HG03025 (cell line): ENCODE measurements at regions not wholly inside any gene's neighbourhood (a gene's known extent, or its start where the extent isn't known, plus 50 kb on each side); places are given as distances from the start of the nearest gene placed in this dataset.
"Not testable (repeated sequence)": the region's sequence is repeated elsewhere in the genome, so short reads cannot be mapped to it uniquely, and the experiment has no call there.

Experiments used
- ATAC-seq: cut with Tn5 transposase; IDR thresholded peaks from one replicate; pipeline ENCODE4 v1.9.1; 2021; ENCODE audit warnings: mild to moderate bottlenecking, moderate library complexity; ENCODE audit not compliant: unreplicated experiment, low FRiP score

DNA sequence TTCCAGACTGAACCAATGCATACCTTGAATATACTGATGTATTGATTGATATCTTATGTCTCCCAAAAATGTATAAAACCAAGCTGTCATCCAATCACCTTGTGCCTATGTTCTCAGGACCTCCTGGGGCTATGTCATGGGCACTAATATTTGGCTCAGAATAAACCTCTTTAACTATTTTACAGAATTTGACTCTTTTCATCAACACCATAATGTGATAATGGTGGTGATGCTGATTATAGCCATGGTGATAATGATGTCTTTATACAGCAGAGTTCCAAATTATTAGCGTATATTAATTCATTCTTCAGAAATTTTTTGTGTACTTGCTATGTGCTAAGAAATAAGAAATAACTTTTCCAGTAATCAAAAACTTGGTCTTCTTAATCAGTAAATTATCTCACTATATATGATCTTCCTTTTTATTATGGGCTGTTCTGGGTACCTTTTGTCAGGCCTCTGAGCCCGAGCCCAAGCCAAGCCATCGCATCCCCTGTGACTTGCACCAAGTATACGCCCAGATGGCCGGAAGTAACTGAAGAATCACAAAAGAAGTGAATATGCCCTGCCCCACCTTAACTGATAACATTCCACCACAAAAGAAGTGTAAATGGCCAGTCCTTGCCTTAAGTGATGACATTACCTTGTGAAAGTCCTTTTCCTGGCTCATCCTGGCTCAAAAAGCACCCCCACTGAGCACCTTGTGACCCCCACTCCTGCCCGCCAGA, 496.2 kb upstream of the MMS22L start:
- ATAC-seq, result not testable (repeated sequence)

DNA sequence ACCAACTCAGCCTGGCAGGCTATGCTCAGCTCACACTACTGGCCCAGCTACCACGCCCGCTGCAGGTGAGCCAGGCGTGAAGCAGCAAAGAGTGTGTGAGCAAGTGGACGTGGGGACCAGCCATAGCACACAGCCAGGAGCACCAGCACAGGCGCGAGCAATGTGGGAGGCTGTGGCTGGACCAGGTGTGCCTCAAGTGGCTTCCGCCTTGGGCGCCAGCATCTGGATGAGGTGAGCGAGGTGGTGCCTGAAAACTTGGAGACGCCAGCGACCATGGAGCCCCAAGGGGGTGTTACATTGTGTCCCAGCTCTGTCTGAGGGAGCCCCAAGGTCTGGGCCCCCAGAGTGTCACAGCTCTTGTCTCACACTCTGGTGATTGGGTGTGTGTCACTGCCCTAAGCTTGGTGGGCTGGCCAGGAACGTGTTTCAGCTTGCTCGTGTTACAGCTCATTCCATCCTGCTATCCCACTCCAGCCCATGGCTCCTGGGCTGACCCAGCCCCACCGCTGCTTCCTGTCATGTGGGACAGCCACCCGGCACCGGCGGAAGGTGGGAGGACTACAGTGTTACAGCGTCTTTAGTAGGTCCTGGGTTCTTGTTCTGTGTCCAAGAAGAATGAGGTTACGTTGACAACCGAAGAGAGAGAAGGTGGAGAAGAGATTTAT, 508.0 kb upstream of the MMS22L start:
- no peak for ATAC-seq

DNA sequence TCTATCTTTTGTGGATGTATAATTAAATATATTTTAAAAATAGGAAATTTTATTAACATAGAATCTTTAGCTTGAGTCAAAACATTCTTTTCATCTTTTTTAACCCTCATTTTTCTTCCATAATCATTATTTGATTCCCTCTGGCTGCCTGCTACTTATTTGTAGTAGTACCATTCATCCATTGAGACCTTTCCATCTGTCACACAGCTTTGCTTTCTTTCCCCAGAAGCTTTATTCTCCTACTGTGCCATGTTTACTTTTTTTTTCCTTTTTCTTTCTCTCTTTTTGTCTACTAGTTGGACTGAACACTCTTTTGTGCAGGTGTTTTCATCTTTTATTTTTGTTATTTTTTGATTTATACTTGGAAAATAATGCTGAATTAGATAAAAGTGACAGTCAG, 522.6 kb upstream of the MMS22L start:
- ATAC-seq, result no peak

GRCh38 chr6:97812940-97813339, 529.9 kb upstream of the MMS22L start:
- no peak for ATAC-seq

DNA sequence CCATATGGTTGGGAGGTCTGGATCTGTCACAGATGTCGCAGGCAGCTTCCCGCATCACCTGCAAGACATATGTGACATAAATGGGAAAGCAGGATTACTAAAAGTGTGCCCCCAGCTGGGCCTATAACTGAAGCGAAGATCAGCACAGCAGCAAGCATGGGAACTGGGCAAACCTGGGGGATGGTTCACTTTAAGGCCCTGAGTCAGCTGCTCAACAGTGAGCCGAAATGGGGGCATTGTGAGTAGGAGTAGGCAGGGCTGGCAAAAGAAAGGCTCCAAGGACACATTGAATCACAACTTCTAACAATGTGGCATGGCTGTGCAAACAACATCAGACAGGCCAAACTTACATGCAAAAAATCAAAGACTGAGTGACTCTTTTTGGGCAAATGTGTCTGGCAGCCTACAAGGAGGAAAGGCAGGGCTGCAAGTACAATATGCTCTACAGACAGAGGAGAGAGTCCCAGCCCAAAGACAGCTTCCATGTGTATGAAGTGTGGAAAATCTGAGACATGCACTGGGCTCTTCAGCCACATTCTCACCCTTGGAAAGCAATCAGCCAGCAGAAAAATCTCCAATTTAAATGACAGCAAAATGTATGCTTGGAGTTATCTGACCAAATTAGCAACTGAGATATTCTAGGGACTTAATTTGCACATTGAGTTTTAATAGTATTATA, 531.0 kb upstream of the MMS22L start:
- no peak for ATAC-seq

DNA sequence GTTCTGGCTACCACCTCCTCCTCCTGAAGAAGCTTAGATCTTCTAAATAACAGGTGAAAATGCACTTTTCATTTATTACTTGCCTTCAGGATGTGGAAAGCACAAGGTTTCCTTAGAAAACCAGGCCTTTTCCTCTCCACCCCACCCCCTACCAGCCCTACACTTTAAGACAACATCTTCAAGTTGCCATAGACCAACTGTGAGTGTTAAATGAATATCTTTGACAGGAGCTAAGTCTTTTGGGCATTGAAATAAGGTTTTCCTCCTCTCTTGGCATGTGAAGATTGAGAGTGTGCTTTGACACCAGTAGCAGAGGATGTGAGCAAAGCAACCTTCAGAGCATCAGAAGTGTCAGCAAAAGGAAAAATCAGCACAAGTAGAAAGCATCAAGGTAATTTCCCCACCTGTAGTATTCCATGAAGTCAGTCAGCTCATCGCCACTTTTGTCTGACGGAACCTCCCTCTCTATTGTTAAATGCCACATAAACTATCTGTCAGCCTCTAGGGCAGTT, 532.3 kb upstream of the MMS22L start:
- no peak for ATAC-seq

GRCh38 chr6:97816526-97816925, 533.5 kb upstream of the MMS22L start:
- ATAC-seq, result no peak

DNA sequence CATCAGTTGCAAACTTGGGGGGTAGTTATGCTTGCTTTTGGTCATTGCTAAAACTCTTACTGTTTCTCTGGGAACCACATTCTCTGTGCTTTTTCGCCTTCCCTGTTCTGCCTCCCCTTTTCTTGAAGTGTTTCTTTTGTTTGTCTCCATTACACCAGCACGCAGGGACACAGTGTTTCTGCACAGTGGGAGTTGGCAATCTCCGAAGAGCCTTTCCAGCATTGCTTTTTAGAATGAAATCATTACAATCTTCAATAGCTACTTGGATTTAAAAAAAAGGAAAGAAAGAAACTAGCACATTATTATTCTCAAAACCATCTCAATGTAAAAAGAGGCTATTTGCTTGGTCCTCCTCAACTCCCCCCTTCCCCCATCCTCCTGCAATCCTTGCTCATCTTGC, 536.7 kb upstream of the MMS22L start:
- no peak for ATAC-seq

GRCh38 chr6:97820400-97820799, 537.4 kb upstream of the MMS22L start:
- ATAC-seq, result no peak

DNA sequence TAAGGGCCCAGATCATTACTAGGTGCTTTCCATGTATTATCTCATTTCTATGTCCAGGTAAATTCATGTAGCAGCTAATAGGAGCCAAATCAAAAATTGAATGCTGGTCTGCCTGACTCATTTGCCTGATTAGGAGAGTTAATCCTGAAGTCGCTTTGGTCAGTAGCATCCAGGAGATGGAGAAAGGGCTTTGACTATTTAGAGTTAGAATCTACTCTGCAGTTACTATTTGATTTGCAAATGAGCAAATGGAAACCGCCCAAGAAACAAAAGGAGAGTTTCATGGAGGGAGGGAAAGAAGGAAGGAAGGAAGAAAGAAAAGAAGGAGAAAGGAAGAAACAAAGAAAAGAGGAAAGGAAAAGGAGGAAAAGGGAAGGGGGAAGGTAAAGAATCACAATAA, 539.6 kb upstream of the MMS22L start:
- ATAC-seq, result no peak

GRCh38 chr6:97841763-97842162, 558.7 kb upstream of the MMS22L start:
- no peak for ATAC-seq

- no peak for ATAC-seq
Measured at GRCh38 chr6:97842521-97842920, 559.5 kb upstream of the MMS22L start.

DNA sequence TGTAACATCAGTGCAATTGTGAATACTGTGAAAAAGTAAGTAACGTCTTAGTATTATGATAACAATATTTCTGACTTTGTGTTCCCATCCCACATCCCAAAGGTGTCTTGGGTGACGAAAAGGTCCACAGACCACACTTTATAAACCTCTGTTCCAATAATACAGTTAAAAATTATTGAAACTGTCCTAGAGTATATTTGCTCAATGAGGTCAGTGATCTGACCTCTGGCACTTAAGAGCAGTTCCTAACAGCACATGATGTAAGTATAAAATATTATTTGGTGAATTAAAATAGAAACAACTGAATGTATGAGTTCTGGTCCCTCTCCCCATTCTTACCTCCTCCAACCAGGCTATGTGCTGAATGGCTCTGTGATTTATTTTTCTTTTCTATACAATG, 566.4 kb upstream of the MMS22L start:
- ATAC-seq, result no peak

DNA sequence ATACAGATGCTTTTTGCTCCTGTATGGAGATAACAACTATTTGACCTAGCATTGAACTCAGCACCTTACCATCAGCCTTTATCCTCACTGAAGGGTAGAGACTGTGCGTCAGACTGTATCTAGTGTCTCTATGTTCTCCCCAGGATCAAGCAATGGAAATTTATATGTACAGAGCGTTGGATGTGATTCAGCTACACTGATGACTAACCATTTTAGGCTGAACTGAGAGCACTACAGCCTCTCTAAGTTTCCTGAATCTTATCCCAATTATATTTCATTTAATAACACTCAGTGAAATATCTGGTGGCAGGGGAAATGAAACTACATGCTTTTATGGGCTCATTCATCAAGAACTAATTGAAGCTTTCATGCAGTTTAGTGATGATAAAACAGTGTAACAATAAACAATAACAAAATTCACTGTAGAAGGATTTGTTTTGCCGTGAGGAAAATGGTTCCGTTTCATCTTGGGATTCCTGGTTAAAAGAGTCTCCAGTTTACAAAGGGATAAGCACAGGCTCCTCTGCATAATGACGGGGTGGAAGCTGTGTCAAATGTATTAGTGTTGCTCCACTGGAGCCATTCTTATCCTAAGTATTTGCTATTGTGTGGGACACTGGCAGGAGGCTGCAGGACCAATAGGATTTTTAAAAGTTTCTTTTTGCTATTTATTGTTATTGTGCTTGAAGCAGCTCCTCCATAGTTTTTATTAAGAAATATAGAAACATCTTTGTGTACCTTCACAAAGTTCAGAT, 567.6 kb upstream of the MMS22L start:
- no peak for ATAC-seq

DNA sequence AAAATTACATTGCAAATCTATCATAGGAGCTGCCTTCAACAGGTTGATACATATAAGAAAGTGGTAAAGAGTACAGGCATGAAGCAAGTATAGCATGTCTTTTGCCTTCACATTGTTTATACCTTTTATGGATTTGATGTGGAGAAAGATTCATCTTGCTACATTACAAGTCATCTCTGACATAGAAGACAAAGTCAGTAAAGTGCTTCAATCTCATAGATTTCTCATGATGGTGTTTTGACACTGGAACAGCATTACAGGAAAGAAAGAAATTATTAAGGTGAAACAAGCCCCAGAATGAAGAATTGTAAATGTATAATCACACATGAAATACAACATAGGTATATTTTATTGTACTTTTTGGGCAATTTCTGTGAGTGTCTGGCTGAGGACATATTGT, 580.7 kb upstream of the MMS22L start:
- ATAC-seq, result no peak

- no peak for ATAC-seq
Measured at GRCh38 chr6:97864366-97864765, 581.4 kb upstream of the MMS22L start.

GRCh38 chr6:97864826-97865225, 581.8 kb upstream of the MMS22L start:
- ATAC-seq, result no peak

- no peak for ATAC-seq
Measured at GRCh38 chr6:97865612-97866011, 582.6 kb upstream of the MMS22L start.

DNA sequence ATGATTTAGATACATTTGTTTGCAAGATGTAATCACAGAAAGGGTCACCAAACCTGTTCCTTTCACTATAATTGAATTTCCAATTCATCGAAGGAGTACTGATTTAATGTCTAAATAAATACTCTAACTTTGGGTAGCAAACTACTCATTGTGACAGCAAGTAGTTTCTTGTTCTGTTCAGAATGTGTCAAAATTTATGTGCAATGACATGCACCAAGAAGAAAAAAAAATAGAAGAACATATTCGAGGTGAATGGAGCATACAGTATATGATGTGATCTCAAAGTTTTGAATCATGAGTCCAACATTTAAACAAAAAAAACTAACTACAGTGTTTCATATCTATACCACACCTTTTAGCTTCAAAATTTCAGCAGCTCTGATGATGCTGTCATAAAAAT, 583.6 kb upstream of the MMS22L start:
- no peak for ATAC-seq

DNA sequence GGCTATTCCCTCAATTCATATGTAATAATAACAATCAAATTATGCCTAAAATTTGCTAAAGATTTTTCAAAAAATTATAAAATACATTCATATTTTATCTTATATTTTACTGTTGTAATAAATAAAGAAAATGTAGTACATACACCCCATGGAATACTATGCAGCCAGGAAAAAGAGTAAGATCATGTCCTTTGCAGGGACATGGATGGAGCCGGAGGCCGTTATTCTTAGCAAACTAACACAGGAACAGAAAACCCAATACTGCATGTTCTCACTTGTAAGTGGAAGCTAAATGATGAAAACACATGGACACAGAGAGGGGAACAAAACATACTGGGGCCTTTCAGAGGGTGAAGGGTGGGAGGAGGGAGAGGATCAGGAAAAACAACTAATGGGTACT, 584.2 kb upstream of the MMS22L start:
- no peak for ATAC-seq

DNA sequence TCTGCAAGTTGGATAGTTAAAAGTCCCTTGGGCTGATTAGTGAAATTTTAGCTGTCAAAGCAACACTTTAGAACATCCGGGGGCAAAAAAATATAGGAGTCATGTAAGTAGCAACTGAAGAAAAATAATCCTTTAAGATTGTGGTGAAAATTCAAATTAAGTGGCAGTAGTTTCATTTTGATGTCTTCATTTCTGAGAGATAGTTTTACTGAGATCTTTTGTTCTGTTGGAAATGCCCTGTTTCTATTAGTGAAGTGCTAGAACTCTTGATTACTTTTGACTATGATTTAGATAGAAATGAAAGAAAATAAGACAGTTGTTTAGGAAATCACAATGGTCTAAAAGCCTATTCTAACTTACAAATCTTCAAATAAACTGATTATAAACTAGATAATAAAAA, 587.3 kb upstream of the MMS22L start:
- ATAC-seq, result no peak
